ENCODE measurements at regions not wholly inside any gene's neighbourhood (a gene's known extent, or its start where the extent isn't known, plus 50 kb on each side); places are given as distances from the start of the nearest gene placed in this dataset.

GRCh38 chr13:58151452-58151851 is 519.9 kb downstream of the PCDH17 start:
- no peak for DNase-seq (ENCODE audit: extremely low read depth in 1 of 2, low read depth in 1 of 2)

GRCh38 chr13:58160980-58161379 is 529.4 kb downstream of the PCDH17 start:
- DNase-seq (ENCODE audit: extremely low read depth in 1 of 2, low read depth in 1 of 2) = no peak

DNA sequence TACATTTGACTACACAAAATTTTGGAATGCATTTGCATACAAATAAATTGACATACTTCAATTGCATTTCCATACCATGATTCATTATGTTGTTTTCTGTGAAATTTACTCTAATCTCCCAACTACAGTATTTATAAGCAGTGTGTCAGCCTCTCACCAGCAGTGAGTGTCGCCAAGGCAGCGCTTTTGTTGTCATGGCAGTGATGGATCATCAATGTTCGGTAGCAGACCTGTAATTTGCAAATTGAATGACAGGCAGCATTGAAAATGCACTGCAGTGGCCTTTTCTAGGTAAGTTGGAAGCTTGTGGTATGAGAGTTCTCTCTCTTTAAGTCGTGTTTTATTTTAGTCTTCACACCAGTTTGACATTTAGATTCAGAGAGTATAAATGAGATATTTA is 534.1 kb downstream of the PCDH17 start:
- DNase-seq (ENCODE audit: extremely low read depth in 1 of 2, low read depth in 1 of 2) = no peak

- DNase-seq (ENCODE audit: extremely low read depth in 1 of 2, low read depth in 1 of 2) = no peak
Observed at GRCh38 chr13:58181111-58181510, 549.6 kb downstream of the PCDH17 start.

GRCh38 chr13:58187881-58188280 is 556.3 kb downstream of the PCDH17 start:
- no peak for DNase-seq (ENCODE audit: extremely low read depth in 1 of 2, low read depth in 1 of 2)

GRCh38 chr13:58190577-58190976 is 559.0 kb downstream of the PCDH17 start:
- no peak for DNase-seq (ENCODE audit: extremely low read depth in 1 of 2, low read depth in 1 of 2)

- no peak for DNase-seq (ENCODE audit: extremely low read depth in 1 of 2, low read depth in 1 of 2)
Observed at GRCh38 chr13:58191754-58192153, 560.2 kb downstream of the PCDH17 start.

GRCh38 chr13:58202099-58202498 is 570.6 kb downstream of the PCDH17 start:
- DNase-seq (ENCODE audit: extremely low read depth in 1 of 2, low read depth in 1 of 2) = no peak

DNA sequence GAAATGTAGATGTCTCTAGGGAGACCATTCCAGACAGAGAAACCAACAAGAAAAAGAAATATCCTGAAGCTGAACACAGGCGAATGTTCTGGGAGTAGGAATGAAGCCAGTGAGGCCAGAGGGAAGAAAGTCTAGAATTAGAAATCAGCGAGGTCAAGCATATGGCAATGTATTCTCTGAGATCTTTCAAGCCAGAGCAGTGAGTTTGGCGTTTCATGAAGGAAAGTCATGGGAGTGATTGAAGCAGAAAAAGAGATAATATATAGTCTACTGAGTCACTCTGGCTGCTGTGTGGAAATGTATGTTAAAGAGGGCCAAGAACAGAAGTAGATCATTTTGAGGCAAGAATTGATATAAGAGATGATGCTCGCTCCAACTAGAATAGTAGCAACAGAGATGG is 576.0 kb downstream of the PCDH17 start:
- no peak for DNase-seq (ENCODE audit: extremely low read depth in 1 of 2, low read depth in 1 of 2)

GRCh38 chr13:58235454-58235853 is 603.9 kb downstream of the PCDH17 start:
- DNase-seq (ENCODE audit: extremely low read depth in 1 of 2, low read depth in 1 of 2) = no peak

GRCh38 chr13:58238972-58239773 is 607.6 kb downstream of the PCDH17 start:
- DNase-seq (ENCODE audit: extremely low read depth in 1 of 2, low read depth in 1 of 2) = no peak

DNA sequence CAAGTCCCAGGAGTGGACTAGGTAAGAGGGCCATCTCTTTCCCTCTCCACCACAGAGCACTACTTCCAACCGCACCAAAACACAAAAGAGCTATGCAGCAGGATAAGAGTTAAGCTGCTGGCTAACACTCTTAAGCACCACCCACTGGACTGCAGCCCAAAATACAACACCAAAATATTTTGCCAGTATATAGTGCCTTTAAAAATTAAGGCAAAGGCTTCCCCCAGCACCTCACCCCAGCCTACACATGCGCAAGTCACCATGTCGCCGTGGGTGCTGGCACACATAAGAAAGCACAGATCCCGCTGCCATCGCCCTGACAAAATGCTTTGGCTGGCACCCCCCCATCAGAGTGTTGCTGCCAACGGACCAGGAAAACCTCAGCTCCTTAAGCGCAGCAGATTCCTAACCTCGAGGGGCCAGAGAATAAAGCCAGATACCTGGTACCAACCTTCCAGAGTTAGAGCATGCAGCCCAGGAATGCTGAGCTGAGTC is 608.3 kb downstream of the PCDH17 start:
- no peak for DNase-seq (ENCODE audit: extremely low read depth in 1 of 2, low read depth in 1 of 2)

- no peak for DNase-seq (ENCODE audit: extremely low read depth in 1 of 2, low read depth in 1 of 2)
Observed at GRCh38 chr13:58247080-58247479, 615.5 kb downstream of the PCDH17 start.

- DNase-seq (ENCODE audit: extremely low read depth in 1 of 2, low read depth in 1 of 2) = no peak
Observed at GRCh38 chr13:58254943-58255342, 623.4 kb downstream of the PCDH17 start.

- no peak for DNase-seq (ENCODE audit: extremely low read depth in 1 of 2, low read depth in 1 of 2)
Observed at GRCh38 chr13:58266271-58266670, 634.7 kb downstream of the PCDH17 start.

DNA sequence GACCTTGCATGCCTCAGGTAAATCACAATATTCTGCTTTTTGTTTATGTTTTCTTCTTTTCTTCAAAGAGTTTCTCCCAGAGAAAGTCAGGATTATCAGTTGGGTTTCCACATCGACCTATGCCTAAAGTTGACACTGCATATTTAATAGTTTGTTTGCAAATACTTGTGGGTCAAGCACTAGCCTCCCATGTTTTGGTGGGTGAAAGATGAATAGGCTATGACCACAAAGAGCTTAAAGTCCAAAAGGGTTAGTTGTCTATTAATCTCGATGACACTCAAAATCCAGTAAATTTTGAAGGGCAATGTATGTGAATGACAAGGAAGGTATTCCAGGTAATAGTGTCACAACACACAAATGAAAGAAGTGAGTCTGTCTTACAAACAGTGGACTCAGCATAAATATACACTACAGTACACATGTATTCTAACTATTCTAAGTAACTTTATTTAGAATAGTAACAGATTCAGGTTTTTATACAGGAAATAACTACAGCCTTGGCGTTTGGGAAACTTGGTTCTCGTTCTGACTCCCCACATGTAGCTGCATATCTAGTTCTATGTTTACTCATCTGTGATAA is 667.1 kb downstream of the PCDH17 start:
- no peak for DNase-seq (ENCODE audit: extremely low read depth in 1 of 2, low read depth in 1 of 2)

DNA sequence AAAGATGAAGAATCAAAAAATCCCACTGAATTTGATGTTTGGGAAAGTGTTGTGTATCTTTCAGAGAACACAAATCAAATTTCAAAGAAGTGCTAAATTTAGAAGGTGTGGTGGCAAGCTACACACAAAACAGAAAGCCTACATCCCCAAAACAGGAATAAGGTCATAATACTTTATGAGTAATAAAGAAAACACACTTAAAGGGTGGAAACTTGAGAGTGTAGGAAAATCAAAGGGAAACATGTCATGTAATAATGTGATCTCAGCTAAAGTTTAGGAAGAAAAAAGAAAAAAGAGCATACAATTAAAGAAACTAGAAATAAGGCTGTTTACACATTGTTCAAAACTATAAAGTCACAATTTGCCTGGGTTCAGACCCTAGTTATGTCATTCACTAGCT is 668.7 kb downstream of the PCDH17 start:
- DNase-seq (ENCODE audit: extremely low read depth in 1 of 2, low read depth in 1 of 2) = no peak

GRCh38 chr13:58300974-58301681 is 669.6 kb downstream of the PCDH17 start:
- no peak for DNase-seq (ENCODE audit: extremely low read depth in 1 of 2, low read depth in 1 of 2)

DNA sequence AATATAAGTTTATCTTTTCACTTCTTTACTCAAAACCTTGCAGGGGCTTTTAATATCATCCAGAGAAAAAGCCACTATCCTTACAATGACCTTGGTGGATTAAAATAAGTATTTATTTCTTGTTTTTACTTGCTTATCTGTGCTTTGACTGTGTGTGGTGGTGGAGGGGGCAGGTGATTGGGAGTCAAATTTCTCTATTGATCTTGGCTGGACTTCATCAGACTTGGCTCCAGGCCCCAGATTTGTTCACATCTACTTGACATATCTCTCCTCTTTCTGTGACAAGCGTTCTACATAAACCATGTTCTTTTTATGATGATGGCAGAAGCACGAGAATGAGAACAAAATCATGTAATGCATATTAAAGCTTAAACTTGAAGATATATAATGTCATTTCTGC is 670.8 kb downstream of the PCDH17 start:
- no peak for DNase-seq (ENCODE audit: extremely low read depth in 1 of 2, low read depth in 1 of 2)

DNA sequence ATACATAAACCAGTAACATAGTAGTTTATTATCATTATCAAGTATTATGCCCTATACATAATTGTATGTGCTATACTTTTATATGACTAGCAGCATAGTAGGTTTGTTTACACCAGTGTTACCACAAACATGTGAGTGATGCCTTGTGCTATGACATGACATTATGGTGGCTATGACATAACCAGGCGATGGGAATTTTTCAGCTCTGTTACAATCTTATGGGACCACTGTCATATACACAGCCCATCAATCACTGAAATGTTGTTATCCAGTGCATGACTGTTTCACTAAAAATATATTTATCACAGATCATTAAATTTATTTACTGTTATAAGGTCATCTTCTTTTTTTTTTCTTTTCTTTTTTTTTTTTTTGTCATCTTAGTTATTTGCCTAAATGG is 674.5 kb downstream of the PCDH17 start:
- no peak for DNase-seq (ENCODE audit: extremely low read depth in 1 of 2, low read depth in 1 of 2)

DNA sequence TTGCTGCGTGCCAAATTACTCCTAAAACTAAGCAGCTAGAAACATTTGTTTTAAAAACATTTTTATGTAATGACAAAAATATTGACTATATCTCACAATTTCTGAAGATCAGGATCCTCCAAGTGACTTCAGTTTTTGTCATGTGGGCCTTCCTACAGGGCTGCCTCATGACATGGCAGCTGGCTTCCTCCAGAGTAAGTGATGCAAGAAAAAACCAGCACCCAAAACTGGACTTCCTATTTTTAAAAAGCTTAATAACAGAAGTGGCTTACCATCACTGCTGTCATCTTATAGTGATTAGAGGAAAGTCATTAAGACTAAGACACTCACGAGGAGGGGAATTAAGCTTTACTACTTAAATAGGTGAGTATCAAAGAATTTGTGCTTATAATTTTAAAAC is 681.7 kb downstream of the PCDH17 start:
- no peak for DNase-seq (ENCODE audit: extremely low read depth in 1 of 2, low read depth in 1 of 2)
